GM12874 (cell line): ENCODE measurements at regions not wholly inside any gene's neighbourhood (a gene's known extent, or its start where the extent isn't known, plus 50 kb on each side); places are given as distances from the start of the nearest gene placed in this dataset.

Experiments used
- TF ChIP-seq, protein P1 (sequence below): IDR thresholded peaks from 2 replicates; pipeline ENCODE4 v1.5.1; 2011; ENCODE audit warnings: low read depth, mild to moderate bottlenecking, control low read depth, low read length, moderate library complexity; ENCODE audit not compliant: insufficient read depth

DNA sequence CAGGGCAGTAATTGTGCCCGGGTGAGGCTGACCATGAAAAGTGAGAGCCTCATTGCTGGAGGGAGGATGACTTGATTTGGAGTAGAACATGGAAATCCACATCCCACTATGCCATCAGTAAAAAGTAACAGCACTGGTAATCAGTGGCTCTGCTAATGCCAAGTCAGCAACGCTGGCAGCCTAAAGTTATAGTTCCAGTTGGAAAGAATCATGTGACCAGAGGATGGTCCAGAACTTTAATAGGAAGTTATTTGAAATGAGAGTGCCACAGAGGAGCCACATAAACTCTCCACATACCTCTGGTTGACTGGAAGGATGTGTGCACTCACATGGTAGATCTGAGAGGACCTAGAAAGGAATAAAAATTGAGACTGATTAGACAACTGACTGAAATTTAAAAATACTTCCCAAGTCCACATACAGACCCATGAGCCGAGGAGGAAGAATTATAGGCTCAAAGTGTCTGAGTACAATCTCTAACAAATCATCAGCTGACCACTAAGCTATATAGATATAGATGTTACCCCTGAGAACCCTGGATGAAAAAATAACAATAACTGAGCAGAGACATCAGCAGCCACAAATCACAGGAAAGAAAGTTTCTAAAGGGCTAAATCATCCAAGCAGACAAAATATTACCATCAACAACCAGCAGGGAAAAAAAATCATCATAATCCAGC is 346.8 kb downstream of the STK39 start:
- TF ChIP-seq, protein P1, sequence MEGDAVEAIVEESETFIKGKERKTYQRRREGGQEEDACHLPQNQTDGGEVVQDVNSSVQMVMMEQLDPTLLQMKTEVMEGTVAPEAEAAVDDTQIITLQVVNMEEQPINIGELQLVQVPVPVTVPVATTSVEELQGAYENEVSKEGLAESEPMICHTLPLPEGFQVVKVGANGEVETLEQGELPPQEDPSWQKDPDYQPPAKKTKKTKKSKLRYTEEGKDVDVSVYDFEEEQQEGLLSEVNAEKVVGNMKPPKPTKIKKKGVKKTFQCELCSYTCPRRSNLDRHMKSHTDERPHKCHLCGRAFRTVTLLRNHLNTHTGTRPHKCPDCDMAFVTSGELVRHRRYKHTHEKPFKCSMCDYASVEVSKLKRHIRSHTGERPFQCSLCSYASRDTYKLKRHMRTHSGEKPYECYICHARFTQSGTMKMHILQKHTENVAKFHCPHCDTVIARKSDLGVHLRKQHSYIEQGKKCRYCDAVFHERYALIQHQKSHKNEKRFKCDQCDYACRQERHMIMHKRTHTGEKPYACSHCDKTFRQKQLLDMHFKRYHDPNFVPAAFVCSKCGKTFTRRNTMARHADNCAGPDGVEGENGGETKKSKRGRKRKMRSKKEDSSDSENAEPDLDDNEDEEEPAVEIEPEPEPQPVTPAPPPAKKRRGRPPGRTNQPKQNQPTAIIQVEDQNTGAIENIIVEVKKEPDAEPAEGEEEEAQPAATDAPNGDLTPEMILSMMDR, result no peak

DNA sequence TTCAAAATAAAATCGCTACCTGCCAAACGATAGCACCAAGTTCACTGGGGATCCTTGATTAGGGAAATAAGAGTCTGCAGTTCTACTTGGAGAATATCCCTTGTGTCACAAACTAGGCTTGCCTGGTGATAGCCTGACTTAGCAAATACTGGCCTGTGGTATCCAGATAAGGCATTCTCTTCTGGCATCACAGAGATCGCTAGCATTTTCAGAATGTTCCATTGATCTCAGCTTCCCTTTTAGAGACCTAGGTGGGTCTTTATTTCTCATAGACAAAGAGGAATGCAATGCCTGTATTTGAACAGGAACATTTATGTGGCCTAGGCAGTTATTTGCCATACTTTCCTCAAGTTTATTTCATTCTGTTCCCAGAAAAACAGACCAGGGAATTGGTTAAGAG is 349.1 kb downstream of the STK39 start:
- TF ChIP-seq, protein P1, result no peak

DNA sequence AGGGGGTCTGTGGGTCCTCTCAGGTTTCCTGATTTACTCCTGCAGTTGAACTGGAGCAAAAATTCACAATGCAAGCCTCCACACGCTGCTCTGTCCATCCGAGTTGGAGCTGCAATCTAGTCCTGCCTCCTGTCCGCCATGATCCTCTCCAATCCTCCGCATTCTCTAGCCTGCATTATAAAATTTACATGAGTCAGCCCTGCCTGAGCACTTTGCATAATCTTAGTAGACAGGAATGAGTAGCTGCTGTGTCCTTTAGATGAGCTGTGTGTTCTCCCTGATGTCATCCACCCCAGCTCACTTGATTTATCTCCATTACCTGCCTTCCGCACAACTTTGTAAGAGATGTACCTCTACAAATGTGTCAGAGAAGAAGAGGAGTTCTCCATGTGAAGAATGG is 355.6 kb downstream of the STK39 start:
- TF ChIP-seq, protein P1, result no peak

DNA sequence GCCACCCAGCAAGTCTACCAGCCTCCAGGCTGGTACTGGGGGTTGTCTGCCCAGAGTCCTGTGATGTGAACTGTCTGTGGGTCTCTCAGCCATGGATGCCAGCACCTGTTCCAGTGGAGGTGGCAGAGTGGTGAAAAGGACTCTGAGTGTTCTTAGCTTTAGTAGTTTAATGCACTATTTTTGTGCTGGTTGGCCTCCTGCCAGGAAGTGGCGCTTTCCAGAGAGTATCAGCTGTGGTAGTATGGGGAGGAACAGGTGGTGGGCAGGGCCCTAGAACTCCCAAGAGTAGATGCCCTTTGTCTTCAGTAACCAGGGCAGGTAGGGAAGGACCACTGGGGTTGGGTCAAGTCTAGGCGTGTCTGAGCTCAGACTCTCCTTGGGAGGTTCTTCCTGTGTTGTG is 356.7 kb downstream of the STK39 start:
- TF ChIP-seq, protein P1, result no peak

DNA sequence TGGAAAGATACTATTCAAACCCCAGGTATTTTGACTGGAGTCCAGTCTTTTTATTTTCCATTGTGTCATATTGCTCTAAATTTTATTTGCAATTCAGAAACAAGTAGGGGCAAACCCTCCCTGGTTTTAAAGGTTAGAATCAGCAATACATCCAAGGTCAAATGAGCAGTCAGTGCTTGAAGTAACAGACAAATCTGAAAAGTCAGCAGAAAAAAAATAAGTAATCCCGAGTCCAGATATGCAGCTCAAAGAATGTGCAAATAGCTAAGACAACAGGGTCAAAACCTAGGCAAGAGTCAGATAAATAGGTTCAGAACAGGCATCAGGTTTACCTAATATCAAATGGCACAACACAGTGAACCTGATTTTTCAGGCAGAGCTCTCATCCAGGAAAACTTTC is 367.0 kb downstream of the STK39 start:
- TF ChIP-seq, protein P1, result no peak

DNA sequence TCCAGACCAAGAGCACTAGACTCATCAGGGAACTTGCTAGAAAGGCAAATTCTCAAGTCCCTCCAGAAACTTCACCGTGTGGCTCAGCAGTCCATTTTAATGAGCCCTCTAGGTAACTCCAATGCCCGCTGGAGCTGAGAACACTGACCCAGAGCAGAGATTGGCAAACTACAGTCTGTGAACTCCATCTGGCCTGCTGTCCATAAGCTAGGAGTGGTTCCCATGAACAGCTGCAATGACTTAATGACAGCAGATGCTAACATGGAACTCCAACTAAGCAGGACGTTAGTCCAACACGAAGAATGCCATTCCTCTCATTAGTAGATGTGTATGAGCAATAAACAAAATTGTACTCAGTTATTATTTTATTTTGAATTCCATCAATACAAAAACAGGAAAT is 371.9 kb downstream of the STK39 start:
- TF ChIP-seq, protein P1, result no peak

DNA sequence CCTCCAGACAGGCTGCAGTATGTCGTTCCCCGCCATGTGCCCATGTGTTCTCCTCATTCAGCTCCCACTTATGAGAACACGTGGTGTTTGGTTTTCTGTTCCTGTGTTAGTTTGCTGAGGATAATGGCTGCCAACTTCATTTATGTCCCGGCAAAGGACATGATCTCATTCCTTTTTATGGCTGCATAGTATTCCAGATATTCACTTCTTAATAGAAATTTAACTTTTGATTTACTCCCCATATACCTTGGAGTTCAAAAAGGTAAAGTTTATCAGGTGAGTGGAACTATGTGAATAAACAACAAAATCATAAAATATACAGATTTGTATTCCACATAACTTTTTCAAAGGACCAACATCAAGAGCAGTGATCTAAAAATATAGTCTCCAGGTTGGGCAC is 372.6 kb downstream of the STK39 start:
- TF ChIP-seq, protein P1, result no peak
